Peyer's patch (tissue), 4 donors: ENCODE measurements at regions not wholly inside any gene's neighbourhood (a gene's known extent, or its start where the extent isn't known, plus 50 kb on each side); places are given as distances from the start of the nearest gene placed in this dataset.

Source experiments
- POLR2A ChIP-seq, 2 donors: fragments of 450-650 bp; IDR thresholded peaks; one replicate each; pipeline ENCODE4 v1.5.1; 2017; ENCODE audit warnings: antibody characterized with exemption in 2 of 2, mild to moderate bottlenecking in 2 of 2, moderate library complexity in 2 of 2
- TF ChIP-seq, protein P1 (sequence below), 6 experiments: fragments of 450-650 bp in 4 of 6; fragments of 200-600 bp in 2 of 6; sonication (generic) in 1 of 6; IDR thresholded peaks; one replicate each; pipeline ENCODE4 v1.5.1; 2017 to 2019; ENCODE audit warnings: antibody characterized with exemption in 6 of 6, mild to moderate bottlenecking in 3 of 6, moderate library complexity in 1 of 6

DNA sequence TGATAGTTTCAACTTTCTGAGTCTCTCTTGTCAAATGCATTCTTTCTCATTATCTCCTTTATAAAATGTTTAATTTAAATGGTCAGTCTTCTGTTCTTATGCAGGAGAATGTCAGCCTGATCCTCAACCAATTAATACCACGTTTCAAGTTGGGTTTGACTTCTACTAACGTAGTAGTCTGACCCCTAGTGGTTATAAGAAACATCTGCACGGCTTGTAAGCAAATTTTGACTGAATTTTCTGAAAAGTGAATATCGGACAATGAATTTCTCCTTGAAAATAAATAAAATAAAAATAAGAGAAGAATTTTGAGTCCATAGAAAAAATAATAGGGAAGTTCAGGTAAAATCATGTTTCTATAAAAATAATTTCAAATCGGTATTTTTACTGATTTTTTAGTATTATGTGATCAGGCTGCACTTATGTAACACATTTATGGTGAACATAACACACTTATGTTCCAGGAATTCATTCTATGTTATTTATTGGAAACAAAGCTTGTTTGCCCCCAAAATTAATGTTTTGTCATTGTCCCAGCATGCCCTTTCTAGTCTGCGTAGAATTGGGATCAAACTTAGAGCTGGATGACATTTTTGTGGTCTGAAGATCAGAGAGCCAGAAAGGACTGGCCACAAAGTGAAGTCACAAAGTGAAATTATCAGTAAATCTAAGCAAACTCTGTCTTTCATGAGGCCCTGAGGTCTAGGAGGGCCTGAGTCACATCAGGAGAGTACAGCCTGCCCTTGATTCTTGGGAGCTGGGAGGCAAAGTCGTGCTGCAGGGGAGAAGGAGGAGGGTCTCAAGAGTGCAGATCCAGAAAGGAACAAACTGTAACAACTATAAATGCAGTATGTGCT is 101.2 kb upstream of the STXBP6 start:
- TF ChIP-seq, protein P1, sequence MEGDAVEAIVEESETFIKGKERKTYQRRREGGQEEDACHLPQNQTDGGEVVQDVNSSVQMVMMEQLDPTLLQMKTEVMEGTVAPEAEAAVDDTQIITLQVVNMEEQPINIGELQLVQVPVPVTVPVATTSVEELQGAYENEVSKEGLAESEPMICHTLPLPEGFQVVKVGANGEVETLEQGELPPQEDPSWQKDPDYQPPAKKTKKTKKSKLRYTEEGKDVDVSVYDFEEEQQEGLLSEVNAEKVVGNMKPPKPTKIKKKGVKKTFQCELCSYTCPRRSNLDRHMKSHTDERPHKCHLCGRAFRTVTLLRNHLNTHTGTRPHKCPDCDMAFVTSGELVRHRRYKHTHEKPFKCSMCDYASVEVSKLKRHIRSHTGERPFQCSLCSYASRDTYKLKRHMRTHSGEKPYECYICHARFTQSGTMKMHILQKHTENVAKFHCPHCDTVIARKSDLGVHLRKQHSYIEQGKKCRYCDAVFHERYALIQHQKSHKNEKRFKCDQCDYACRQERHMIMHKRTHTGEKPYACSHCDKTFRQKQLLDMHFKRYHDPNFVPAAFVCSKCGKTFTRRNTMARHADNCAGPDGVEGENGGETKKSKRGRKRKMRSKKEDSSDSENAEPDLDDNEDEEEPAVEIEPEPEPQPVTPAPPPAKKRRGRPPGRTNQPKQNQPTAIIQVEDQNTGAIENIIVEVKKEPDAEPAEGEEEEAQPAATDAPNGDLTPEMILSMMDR (IDR thresholded peaks at IDR 0.05) = peak; percentile 34 to 88 (median 78)
- TF ChIP-seq POLR2A (IDR thresholded peaks at IDR 0.05) = no peak
